B cell (primary cell): ENCODE measurements at regions not wholly inside any gene's neighbourhood (a gene's known extent, or its start where the extent isn't known, plus 50 kb on each side); places are given as distances from the start of the nearest gene placed in this dataset.

Source experiments
- ATAC-seq: fragments of 200-7000 bp; cut with Tn5 transposase; one replicate; pipeline ENCODE4 v1.10.0; 2021; ENCODE audit warnings: low read depth, mild to moderate bottlenecking, moderate number of reproducible peaks, moderate library complexity
- CTCF ChIA-PET: fragments of 350-600 bp; sonication (Branson Sonifier 250); formaldehyde crosslinking; loops from one replicate; lab custom pipeline; 2021; ENCODE audit warnings: antibody characterized with exemption, inconsistent platforms; lab: Charles Lee
- POLR2A ChIA-PET: fragments of 350-600 bp; sonication (Branson Sonifier 250); formaldehyde crosslinking; loops from one replicate; lab custom pipeline; 2021; ENCODE audit warnings: antibody characterized with exemption; lab: Charles Lee
- DNase-seq: peaks from one replicate; pipeline ENCODE4 v3.0.0; 2013
- H2AFZ ChIP-seq: 2 replicates; pipeline ENCODE4 v1.6.1; 2012; ENCODE audit warnings: mild to moderate bottlenecking, low read depth, low read length; ENCODE audit not compliant: insufficient read depth, poor library complexity, severe bottlenecking
- H3K27ac ChIP-seq, 2 donors: 1 replicate in 1 of 2; 2 replicates in 1 of 2; pipeline ENCODE4 v1.5.1; 2012 to 2013; ENCODE audit warnings: low read length in 2 of 2, mild to moderate bottlenecking in 2 of 2, moderate library complexity in 1 of 2
- H3K27me3 ChIP-seq, 4 experiments: fragments of 200-600 bp in 1 of 4; sonication (generic) in 1 of 4; replicated peaks in 1 of 4; 1 replicate in 2 of 4; 2 replicates in 2 of 4; pipeline versions ENCODE4 v1.6.1 to v1.7.0; 2013 to 2016; ENCODE audit warnings: low read length in 3 of 4, mild to moderate bottlenecking in 2 of 4, mixed read lengths in 1 of 4, moderate library complexity in 1 of 4; ENCODE audit not compliant: insufficient read depth in 4 of 4, control insufficient read depth in 3 of 4; ENCODE audit errors: control extremely low read depth in 1 of 4
- H3K36me3 ChIP-seq, 2 experiments: replicated peaks in 1 of 2; 1 replicate in 1 of 2; 2 replicates in 1 of 2; pipeline versions ENCODE4 v1.6.1 to v1.7.1; 2013; ENCODE audit warnings: low read length in 1 of 2; ENCODE audit not compliant: insufficient read depth in 2 of 2, control insufficient read depth in 1 of 2; ENCODE audit errors: control extremely low read depth in 1 of 2, extremely low read depth in 1 of 2
- H3K4me1 ChIP-seq, 2 donors: fragments of 200-600 bp in 1 of 2; sonication (generic) in 1 of 2; 1 replicate in 1 of 2; 2 replicates in 1 of 2; pipeline versions ENCODE4 v1.5.1 to v1.6.1; 2013 to 2017; ENCODE audit warnings: low read length in 2 of 2; ENCODE audit not compliant: control insufficient read depth in 2 of 2, insufficient read depth in 2 of 2
- H3K4me2 ChIP-seq: replicated peaks from 2 replicates; pipeline ENCODE3; 2012; ENCODE audit warnings: mild to moderate bottlenecking, low read depth, low read length; ENCODE audit not compliant: poor library complexity, severe bottlenecking
- H3K4me3 ChIP-seq, 5 experiments: fragments of 200-600 bp in 1 of 5; sonication (generic) in 1 of 5; 1 replicate in 3 of 5; 2 replicates in 2 of 5; pipeline versions ENCODE4 v1.5.1 to v1.7.0; 2011 to 2016; ENCODE audit warnings: low read length in 4 of 5, mild to moderate bottlenecking in 4 of 5, low read depth in 2 of 5, control low read depth in 1 of 5, moderate library complexity in 1 of 5; ENCODE audit not compliant: insufficient read depth in 1 of 5; ENCODE audit errors: control extremely low read depth in 1 of 5, extremely low read depth in 1 of 5
- H3K79me2 ChIP-seq: fragments of 200-600 bp; sonication (generic); one replicate; pipeline ENCODE4 v1.6.0; 2016; ENCODE audit warnings: low read length; ENCODE audit not compliant: control insufficient read depth, insufficient read depth
- H3K9ac ChIP-seq: fragments of 200-600 bp; sonication (generic); 2 replicates; pipeline ENCODE4 v1.6.1; 2017; ENCODE audit warnings: mild to moderate bottlenecking, low read length, moderate library complexity
- H3K9me3 ChIP-seq, 3 donors: one replicate each; pipeline versions ENCODE4 v1.6.1 to v1.7.1; 2013; ENCODE audit warnings: low read length in 2 of 3; ENCODE audit not compliant: control insufficient read depth in 2 of 3, insufficient read depth in 1 of 3; ENCODE audit errors: control extremely low read depth in 1 of 3
- H4K20me1 ChIP-seq: 2 replicates; pipeline ENCODE4 v1.6.0; 2012; ENCODE audit warnings: mild to moderate bottlenecking, low read length; ENCODE audit not compliant: insufficient read depth, control insufficient read depth, poor library complexity, severe bottlenecking
- H3K27ac Mint-ChIP-seq: one replicate; pipeline ENCODE4 v1.8.0; 2021; ENCODE audit warnings: mixed read lengths
- H3K27me3 Mint-ChIP-seq: one replicate; pipeline ENCODE4 v1.8.0; 2021; ENCODE audit warnings: mixed read lengths
- H3K4me1 Mint-ChIP-seq: one replicate; pipeline ENCODE4 v1.8.0; 2021; ENCODE audit warnings: mixed read lengths
- H3K4me3 Mint-ChIP-seq: one replicate; pipeline ENCODE4 v1.8.0; 2021; ENCODE audit warnings: mixed read lengths
- H3K9me3 Mint-ChIP-seq: one replicate; pipeline ENCODE4 v1.8.0; 2022; ENCODE audit warnings: mixed read lengths; ENCODE audit not compliant: insufficient read depth
- EZH2 ChIP-seq: IDR thresholded peaks from 2 replicates; pipeline ENCODE4 v1.6.1; 2012; ENCODE audit warnings: borderline replicate concordance, low read depth, mild to moderate bottlenecking, moderate library complexity, low read length; ENCODE audit not compliant: insufficient read depth, poor library complexity, severe bottlenecking
- WGBS: methylation state at CpG from one replicate; pipeline ENCODE4 v1.1.5; 2013; ENCODE audit warnings: missing lambda C conversion rate; ENCODE audit not compliant: insufficient coverage; 5-methylcytosine and 5-hydroxymethylcytosine counted together
- intact Hi-C: fragments of 100-400 bp; cut with micrococcal nuclease; formaldehyde crosslinking; loops from one replicate; pipeline ENCODE4 v1.10.0; 2022
- TF ChIP-seq, protein P1 (sequence below): fragments of 200-600 bp; IDR thresholded peaks from one replicate; pipeline ENCODE4 v1.8.0; 2022; ENCODE audit warnings: antibody characterized with exemption, mild to moderate bottlenecking

DNA sequence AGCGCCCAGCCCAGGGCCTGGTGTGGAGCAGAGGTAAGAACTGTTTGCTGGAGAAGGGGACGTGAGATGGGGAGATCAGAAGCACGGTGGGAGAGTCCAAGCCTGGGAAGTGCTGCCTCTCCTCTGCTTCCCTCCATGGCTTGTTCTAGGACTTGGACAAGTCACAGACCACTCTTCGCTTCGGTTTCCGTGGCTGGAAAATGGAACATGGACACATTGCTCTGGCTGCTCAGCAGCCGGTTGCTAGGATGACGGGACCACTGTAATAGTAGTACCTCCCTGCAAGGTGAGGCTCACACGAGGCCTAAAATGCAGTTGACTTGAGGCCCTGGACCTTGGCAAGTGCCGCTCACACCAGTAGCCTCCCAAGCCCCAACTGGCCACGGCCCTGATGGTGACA is 175.8 kb upstream of the FSTL4 start:
- peaks cover 6% of the 10 kb centered on the region for H3K27me3 Mint-ChIP-seq
- H4K20me1 ChIP-seq = no peaks in the 10 kb centered on the region
- H3K36me3 ChIP-seq = no peaks in the 10 kb centered on the region
- WGBS = 96% methylated on average over 10 of the region's 11 CpGs
- ATAC-seq (no peak), DNase-seq (no peak)
- H3K9me3 ChIP-seq = peaks cover 0 to 13% (median 0%) of the 10 kb centered on the region in 3 donors
- no peak overlapping the region for H2AFZ ChIP-seq
- H3K27me3 ChIP-seq = no peaks in the 10 kb centered on the region
- no peak overlapping the region for H3K4me3 Mint-ChIP-seq
- no peak overlapping the region for H3K27ac Mint-ChIP-seq
- no peaks in the 10 kb centered on the region for H3K4me1 ChIP-seq
- H3K27ac ChIP-seq = no peak overlapping the region
- POLR2A ChIA-PET = no interaction called here
- no peak overlapping the region for H3K9ac ChIP-seq
- CTCF ChIA-PET = no interaction called here
- H3K4me3 ChIP-seq = no peak overlapping the region
- H3K4me2 ChIP-seq = no peak overlapping the region
- no peaks in the 10 kb centered on the region for H3K79me2 ChIP-seq
- intact Hi-C loops = no loop called here
- no peaks in the 10 kb centered on the region for H3K9me3 Mint-ChIP-seq
- H3K4me1 Mint-ChIP-seq = no peaks in the 10 kb centered on the region
- TF ChIP-seq EZH2 = no peak
- TF ChIP-seq, protein P1, sequence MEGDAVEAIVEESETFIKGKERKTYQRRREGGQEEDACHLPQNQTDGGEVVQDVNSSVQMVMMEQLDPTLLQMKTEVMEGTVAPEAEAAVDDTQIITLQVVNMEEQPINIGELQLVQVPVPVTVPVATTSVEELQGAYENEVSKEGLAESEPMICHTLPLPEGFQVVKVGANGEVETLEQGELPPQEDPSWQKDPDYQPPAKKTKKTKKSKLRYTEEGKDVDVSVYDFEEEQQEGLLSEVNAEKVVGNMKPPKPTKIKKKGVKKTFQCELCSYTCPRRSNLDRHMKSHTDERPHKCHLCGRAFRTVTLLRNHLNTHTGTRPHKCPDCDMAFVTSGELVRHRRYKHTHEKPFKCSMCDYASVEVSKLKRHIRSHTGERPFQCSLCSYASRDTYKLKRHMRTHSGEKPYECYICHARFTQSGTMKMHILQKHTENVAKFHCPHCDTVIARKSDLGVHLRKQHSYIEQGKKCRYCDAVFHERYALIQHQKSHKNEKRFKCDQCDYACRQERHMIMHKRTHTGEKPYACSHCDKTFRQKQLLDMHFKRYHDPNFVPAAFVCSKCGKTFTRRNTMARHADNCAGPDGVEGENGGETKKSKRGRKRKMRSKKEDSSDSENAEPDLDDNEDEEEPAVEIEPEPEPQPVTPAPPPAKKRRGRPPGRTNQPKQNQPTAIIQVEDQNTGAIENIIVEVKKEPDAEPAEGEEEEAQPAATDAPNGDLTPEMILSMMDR = no peak

DNA sequence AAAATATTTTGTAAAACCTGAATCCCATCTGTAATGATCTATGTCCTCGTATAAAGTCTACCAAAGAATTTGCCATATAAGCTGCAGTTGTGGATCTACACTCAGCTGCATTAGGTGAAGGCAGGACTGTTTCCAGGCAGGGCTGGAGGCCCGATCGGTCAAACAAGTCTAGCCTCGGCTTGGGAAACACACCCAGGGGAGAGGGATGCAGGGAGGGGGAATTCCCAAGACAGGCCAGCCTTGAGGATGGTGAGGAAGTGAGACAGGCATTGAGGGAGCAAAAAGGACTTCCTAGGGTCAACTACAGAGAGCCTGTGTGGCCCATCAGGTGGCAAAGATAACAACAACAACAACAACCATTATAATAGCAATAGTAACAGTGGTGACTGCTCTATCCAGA is 174.1 kb upstream of the FSTL4 start:
- Histone ChIP-seq H3K27ac (no peak overlapping the region), H3K79me2 (no peaks in the 10 kb centered on the region), H3K36me3 (no peaks in the 10 kb centered on the region), H3K27me3 (no peaks in the 10 kb centered on the region), H4K20me1 (no peaks in the 10 kb centered on the region), H3K9me3 (peaks cover 0 to 13% (median 0%) of the 10 kb centered on the region in 3 donors), H2AFZ (no peak overlapping the region), H3K4me2 (no peak overlapping the region), H3K4me1 (no peaks in the 10 kb centered on the region), H3K9ac (no peak overlapping the region), H3K4me3 (no peak overlapping the region)
- DNase-seq (no peak), ATAC-seq (no peak)
- Mint-ChIP-seq H3K27me3 (peaks cover 5% of the 10 kb centered on the region), H3K9me3 (no peaks in the 10 kb centered on the region), H3K27ac (no peak overlapping the region), H3K4me1 (no peaks in the 10 kb centered on the region), H3K4me3 (no peak overlapping the region)
- POLR2A ChIA-PET = no interaction called here
- 100% methylated on average over 1 of the region's 4 CpGs for WGBS
- CTCF ChIA-PET = no interaction called here
- TF ChIP-seq EZH2 = no peak
- TF ChIP-seq, protein P1 = no peak
- intact Hi-C loops = no loop called here
